H1 (cell line): ENCODE measurements at regions not wholly inside any gene's neighbourhood (a gene's known extent, or its start where the extent isn't known, plus 50 kb on each side); places are given as distances from the start of the nearest gene placed in this dataset.

Source experiments
- CTCF ChIA-PET: fragments of 300-600 bp; sonication (Branson Sonifier 250); formaldehyde crosslinking; loops from one replicate; lab custom pipeline; 2021; ENCODE audit not compliant: partially characterized antibody; lab: Charles Lee
- POLR2A ChIA-PET: fragments of 300-600 bp; sonication (Branson Sonifier 250); formaldehyde crosslinking; loops from one replicate; lab custom pipeline; 2021; ENCODE audit warnings: inconsistent platforms; ENCODE audit not compliant: partially characterized antibody; lab: Charles Lee
- DNase-seq, 2 experiments: peaks; one replicate each; pipeline versions ENCODE4 v3.0.0 to v3.0.0-alpha.2; 2010 to 2022; ENCODE audit warnings: low spot score in 2 of 2, low read depth in 1 of 2, mixed read lengths in 1 of 2
- FAIRE-seq: peaks from 2 replicates; lab custom pipeline; 2011; peaks lifted over from hg19 to GRCh38; lab: Jason Lieb, UNC
- H2AFZ ChIP-seq: 2 replicates; pipeline ENCODE4 v1.8.1; 2012; ENCODE audit warnings: low read length, inconsistent platforms
- H2AK5ac ChIP-seq: 2 replicates; pipeline ENCODE4 v1.6.1; 2013; ENCODE audit warnings: low read depth, low read length
- H2BK120ac ChIP-seq: replicated peaks from 2 replicates; pipeline ENCODE3; 2013; ENCODE audit warnings: low read depth, low read length, inconsistent platforms
- H2BK12ac ChIP-seq: 2 replicates; pipeline ENCODE4 v1.6.1; 2013; ENCODE audit warnings: low read depth, low read length
- H2BK15ac ChIP-seq: 2 replicates; pipeline ENCODE4 v1.6.1; 2013; ENCODE audit warnings: low read length
- H2BK20ac ChIP-seq: 2 replicates; pipeline ENCODE4 v1.6.1; 2013; ENCODE audit warnings: low read length
- H2BK5ac ChIP-seq: 2 replicates; pipeline ENCODE4 v1.6.1; 2013; ENCODE audit warnings: low read depth, low read length
- H3K14ac ChIP-seq: 2 replicates; pipeline ENCODE4 v1.6.1; 2013; ENCODE audit warnings: inconsistent platforms; ENCODE audit not compliant: insufficient read length
- H3K18ac ChIP-seq: 2 replicates; pipeline ENCODE4 v1.6.1; 2013; ENCODE audit warnings: low read length; ENCODE audit errors: extremely low read depth
- H3K23ac ChIP-seq: 2 replicates; pipeline ENCODE4 v1.6.1; 2013; ENCODE audit warnings: inconsistent platforms; ENCODE audit not compliant: insufficient read length
- H3K23me2 ChIP-seq: 2 replicates; pipeline ENCODE4 v1.6.1; 2013; ENCODE audit warnings: low read depth, low read length
- H3K27ac ChIP-seq: 2 replicates; pipeline ENCODE4 v1.6.1; 2011; ENCODE audit warnings: low read depth, low read length, inconsistent platforms
- H3K27me3 ChIP-seq, 4 experiments: replicated peaks in 1 of 4; 1 replicate in 1 of 4; 2 replicates in 3 of 4; pipeline versions ENCODE4 v1.6.1 to v1.8.1; 2011 to 2013; ENCODE audit warnings: low read length in 3 of 4, mild to moderate bottlenecking in 3 of 4, inconsistent platforms in 2 of 4, mixed read lengths in 2 of 4, moderate library complexity in 1 of 4; ENCODE audit not compliant: control insufficient read depth in 3 of 4, insufficient read depth in 3 of 4; ENCODE audit errors: extremely low read depth in 1 of 4
- H3K36me3 ChIP-seq, 4 experiments: 2 replicates each; pipeline versions ENCODE4 v1.6.1 to v1.8.1; 2011 to 2013; ENCODE audit warnings: mild to moderate bottlenecking in 4 of 4, low read length in 3 of 4, moderate library complexity in 2 of 4, control low read depth in 1 of 4, inconsistent platforms in 1 of 4; ENCODE audit not compliant: insufficient read depth in 4 of 4, control insufficient read depth in 2 of 4
- H3K4ac ChIP-seq: replicated peaks from 2 replicates; pipeline ENCODE3; 2013; ENCODE audit warnings: low read length, low read depth, mixed read lengths, inconsistent platforms; ENCODE audit not compliant: insufficient read length
- H3K4me1 ChIP-seq, 4 experiments: replicated peaks in 1 of 4; 1 replicate in 1 of 4; 2 replicates in 3 of 4; pipeline versions ENCODE4 v1.6.1 to v1.8.1; 2011 to 2013; ENCODE audit warnings: low read length in 3 of 4, inconsistent platforms in 2 of 4, mixed read lengths in 1 of 4; ENCODE audit not compliant: insufficient read depth in 4 of 4, control insufficient read depth in 3 of 4
- H3K4me2 ChIP-seq, 2 experiments: 2 replicates each; pipeline versions ENCODE4 v1.6.1 to v1.8.1; 2011 to 2013; ENCODE audit warnings: low read depth in 2 of 2, low read length in 2 of 2, control low read depth in 1 of 2, inconsistent platforms in 1 of 2, mild to moderate bottlenecking in 1 of 2; ENCODE audit not compliant: insufficient read depth in 1 of 2
- H3K4me3 ChIP-seq, 4 experiments: fragments of 200-600, 300-600 bp in 1 of 4; sonication (generic), shearing (Covaris generic), sonication (Bioruptor Twin) in 1 of 4; 2 replicates each; pipeline versions ENCODE4 v1.5.1 to v1.8.1; 2011 to 2016; ENCODE audit warnings: low read length in 4 of 4, low read depth in 3 of 4, control low read depth in 2 of 4, inconsistent platforms in 2 of 4, mild to moderate bottlenecking in 2 of 4, mixed read lengths in 1 of 4, moderate library complexity in 1 of 4; ENCODE audit not compliant: insufficient read depth in 2 of 4; ENCODE audit errors: extremely low read depth in 1 of 4
- H3K56ac ChIP-seq: replicated peaks from 2 replicates; pipeline ENCODE3; 2013; ENCODE audit warnings: low read depth, mild to moderate bottlenecking, mixed read lengths, low read length, inconsistent platforms; ENCODE audit not compliant: insufficient read length
- H3K79me1 ChIP-seq: 2 replicates; pipeline ENCODE4 v1.6.1; 2013; ENCODE audit warnings: low read depth, low read length, control low read depth
- H3K79me2 ChIP-seq, 2 experiments: 2 replicates each; pipeline versions ENCODE4 v1.6.1 to v1.8.1; 2012 to 2013; ENCODE audit warnings: low read length in 2 of 2, mild to moderate bottlenecking in 2 of 2, inconsistent platforms in 1 of 2; ENCODE audit not compliant: insufficient read depth in 2 of 2, control insufficient read depth in 1 of 2
- H3K9ac ChIP-seq, 4 experiments: replicated peaks in 1 of 4; 1 replicate in 1 of 4; 2 replicates in 3 of 4; pipeline versions ENCODE4 v1.6.1 to v1.8.1; 2011 to 2013; ENCODE audit warnings: low read depth in 3 of 4, low read length in 3 of 4, control low read depth in 2 of 4, mild to moderate bottlenecking in 2 of 4, moderate library complexity in 2 of 4, inconsistent platforms in 1 of 4; ENCODE audit errors: extremely low read depth in 1 of 4
- H3K9me3 ChIP-seq, 2 experiments: 2 replicates each; pipeline versions ENCODE4 v1.6.1 to v1.8.1; 2012 to 2013; ENCODE audit warnings: mild to moderate bottlenecking in 2 of 2, moderate library complexity in 2 of 2, control low read depth in 1 of 2, inconsistent platforms in 1 of 2, low read depth in 1 of 2, low read length in 1 of 2, mixed read lengths in 1 of 2; ENCODE audit not compliant: insufficient read depth in 2 of 2
- H4K20me1 ChIP-seq, 2 experiments: replicated peaks in 1 of 2; 2 replicates each; pipeline versions ENCODE3 to v1.8.1; 2011 to 2013; ENCODE audit warnings: inconsistent platforms in 2 of 2, low read length in 2 of 2, mild to moderate bottlenecking in 1 of 2; ENCODE audit not compliant: insufficient read depth in 2 of 2, control insufficient read depth in 1 of 2
- H4K5ac ChIP-seq: 2 replicates; pipeline ENCODE4 v1.6.1; 2013; ENCODE audit warnings: low read length, low read depth, mixed read lengths, inconsistent platforms; ENCODE audit not compliant: insufficient read length
- H4K8ac ChIP-seq: 2 replicates; pipeline ENCODE4 v1.8.0; 2013; ENCODE audit warnings: mild to moderate bottlenecking, moderate library complexity, low read length, inconsistent platforms; ENCODE audit not compliant: insufficient read depth; ENCODE audit errors: extremely low read depth
- H4K91ac ChIP-seq: replicated peaks from 2 replicates; pipeline ENCODE3; 2013; ENCODE audit warnings: low read length, mixed read lengths, inconsistent platforms; ENCODE audit not compliant: insufficient read length
- ATF2 ChIP-seq: IDR thresholded peaks from 2 replicates; pipeline ENCODE4 v1.6.1; 2012; ENCODE audit warnings: low read length, inconsistent platforms
- BRCA1 ChIP-seq: IDR thresholded peaks from 2 replicates; pipeline ENCODE4 v1.6.1; 2012; ENCODE audit warnings: low read depth, low read length, improper control_type of control experiment
- CBX5 ChIP-seq: fragments of 300-800, 300-1000 bp; sonication (generic); IDR thresholded peaks from 2 replicates; pipeline ENCODE4 v1.7.1; 2016; ENCODE audit warnings: antibody characterized with exemption, low read length, low read depth
- CREB1 ChIP-seq: IDR thresholded peaks from 2 replicates; pipeline ENCODE4 v1.6.1; 2012; ENCODE audit warnings: inconsistent platforms
- EP300 ChIP-seq, 2 experiments: IDR thresholded peaks; 1 replicate in 1 of 2; 2 replicates in 1 of 2; pipeline ENCODE4 v1.6.1; 2011 to 2012; ENCODE audit warnings: low read depth in 2 of 2, low read length in 2 of 2, mild to moderate bottlenecking in 2 of 2, borderline replicate concordance in 1 of 2, inconsistent platforms in 1 of 2, moderate library complexity in 1 of 2
- HDAC2 ChIP-seq, 2 experiments: fragments of 300-600 bp in 1 of 2; sonication (generic) in 1 of 2; IDR thresholded peaks; 2 replicates each; pipeline ENCODE4 v1.6.1; 2011 to 2012; ENCODE audit warnings: low read depth in 2 of 2, low read length in 2 of 2, mild to moderate bottlenecking in 2 of 2, moderate library complexity in 2 of 2, borderline replicate concordance in 1 of 2, inconsistent platforms in 1 of 2
- RBBP5 ChIP-seq: IDR thresholded peaks from 2 replicates; pipeline ENCODE4 v1.7.1; 2012; ENCODE audit warnings: low read depth, mild to moderate bottlenecking, inconsistent platforms, low read length, moderate library complexity, borderline replicate concordance
- RFX5 ChIP-seq: IDR thresholded peaks from 2 replicates; pipeline ENCODE4 v1.6.1; 2011; ENCODE audit warnings: low read depth, low read length, improper control_type of control experiment, borderline replicate concordance
- SP4 ChIP-seq: IDR thresholded peaks from 2 replicates; pipeline ENCODE4 v1.6.1; 2012; ENCODE audit warnings: low read length, inconsistent platforms
- SRF ChIP-seq: IDR thresholded peaks from 2 replicates; pipeline ENCODE4 v1.6.1; 2011; ENCODE audit warnings: mild to moderate bottlenecking, low read depth, low read length, moderate library complexity
- YY1 ChIP-seq: IDR thresholded peaks from 2 replicates; pipeline ENCODE4 v1.6.1; 2011; ENCODE audit warnings: low read depth, mild to moderate bottlenecking, low read length
- WGBS, 2 experiments: shearing (Covaris generic) in 1 of 2; methylation state at CpG; one replicate each; pipeline versions ENCODE4 v1.1.6 to v1.1.7; 2013 to 2015; ENCODE audit warnings: low lambda C conversion rate in 2 of 2, mixed read lengths in 2 of 2, inconsistent platforms in 1 of 2, low coverage in 1 of 2, missing lambda C conversion rate in 1 of 2; ENCODE audit not compliant: insufficient replicate concordance in 2 of 2, insufficient coverage in 1 of 2, insufficient read length in 1 of 2; ENCODE audit errors: extremely low coverage in 1 of 2, missing lambda C conversion rate in 1 of 2; 5-methylcytosine and 5-hydroxymethylcytosine counted together

GRCh38 chr22:22750335-22751042, 106.1 kb downstream of the GGTLC2 start:
- Histone ChIP-seq H3K14ac (no peak overlapping the region), H3K9ac (no peak overlapping the region), H3K18ac (no peak overlapping the region), H2BK20ac (no peak overlapping the region), H4K91ac (no peak overlapping the region), H3K36me3 (no peaks in the 10 kb centered on the region), H3K9me3 (peaks cover 23 to 59% of the 10 kb centered on the region in 2 experiments; a peak in 3 of 4 replicates), H3K79me2 (no peaks in the 10 kb centered on the region), H4K20me1 (peaks cover 0 to 1% of the 10 kb centered on the region in 2 experiments), H3K4me1 (no peaks in the 10 kb centered on the region), H4K5ac (no peak overlapping the region), H3K23ac (no peak overlapping the region), H3K56ac (no peak overlapping the region), H3K27ac (no peak overlapping the region), H3K27me3 (peaks cover 12 to 30% (median 19%) of the 10 kb centered on the region in 4 experiments; a peak in 6 of 7 replicates), H2BK15ac (no peak overlapping the region), H3K4me3 (no peak overlapping the region), H3K4ac (no peak overlapping the region), H2AFZ (no peak overlapping the region), H2BK12ac (no peak overlapping the region), H2BK5ac (no peak overlapping the region), H3K4me2 (no peak overlapping the region), H3K79me1 (no peaks in the 10 kb centered on the region; the same call in 1 of the 2 replicates), H3K23me2 (no peaks in the 10 kb centered on the region), H2BK120ac (no peak overlapping the region), H4K8ac (no peak overlapping the region), H2AK5ac (no peak overlapping the region)
- ChIA-PET POLR2A (no interaction called here), CTCF (interaction anchor here (0.7 to 1.1 kb wide), 2 partner anchors 9 to 20 kb away, joined by 4 to 5 read pairs; no protein-coding TSS in a partner anchor)
- WGBS, 2 experiments, result 77% methylated on average over 6 of the region's 6 CpGs; no CpG with 5 or more reads in 1 of the 2 experiments
- FAIRE-seq (no peak), DNase-seq (no peak)
- TF ChIP-seq RBBP5 (no peak), YY1 (no peak), CBX5 (no peak), HDAC2 (IDR thresholded peaks at IDR 0.05; ENCODE audit: borderline replicate concordance in 1 of 2, low read depth in 2 of 2, low read length in 2 of 2) (no peak), EP300 (IDR thresholded peaks at IDR 0.05; ENCODE audit: borderline replicate concordance in 1 of 2, low read depth in 2 of 2, low read length in 2 of 2) (no peak), SRF (no peak), RFX5 (no peak), CREB1 (no peak), SP4 (no peak), ATF2 (no peak), BRCA1 (no peak)
